ENCODE measurements at regions not wholly inside any gene's neighbourhood (a gene's known extent, or its start where the extent isn't known, plus 50 kb on each side); places are given as distances from the start of the nearest gene placed in this dataset.
"Not testable (repeated sequence)": the region's sequence is repeated elsewhere in the genome, so short reads cannot be mapped to it uniquely, and the experiment has no call there.

DNA sequence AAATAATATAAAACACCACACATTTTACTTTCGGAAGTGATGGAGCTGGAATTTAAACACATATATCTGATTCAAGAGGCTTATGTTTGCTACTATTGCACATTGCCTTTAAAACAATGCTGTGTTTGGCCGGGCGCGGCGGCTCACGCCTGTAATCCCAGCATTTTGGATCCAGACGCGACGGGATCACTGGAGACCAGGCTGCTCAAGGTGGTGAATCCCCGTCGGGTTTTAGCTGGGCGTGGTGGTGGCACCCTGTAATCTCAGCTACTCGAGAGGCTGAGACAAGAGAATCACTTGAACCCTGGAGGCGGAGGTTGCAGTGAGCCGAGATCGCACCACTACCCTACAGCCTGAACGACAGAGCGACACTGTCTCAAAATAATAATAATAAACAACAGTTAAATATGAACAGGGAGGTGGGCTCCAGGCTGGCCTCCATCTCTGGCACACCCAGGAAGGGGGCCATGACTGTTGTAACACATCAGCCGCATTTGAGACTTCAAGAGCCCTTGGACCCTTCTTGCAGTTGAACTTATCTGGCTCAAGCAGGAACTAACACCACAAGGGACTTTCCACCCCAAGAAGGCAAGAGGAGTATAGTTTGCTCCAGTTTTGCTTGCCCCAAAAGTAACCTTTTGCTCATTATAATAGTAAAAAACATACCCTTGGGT, 127.1 kb upstream of the ZNF184 start:
- TF ChIP-seq POLR2A (IDR thresholded peaks at IDR 0.05) (no peak), CTCF (IDR thresholded peaks at IDR 0.05) (no peak)
- Histone ChIP-seq H3K36me3 (no peaks in the 10 kb centered on the region), H3K4me1 (no peaks in the 10 kb centered on the region), H3K9me3 (no peaks in the 10 kb centered on the region), H3K27me3 (peaks cover 18 to 91% (median 58%) of the 10 kb centered on the region in 9 donors), H3K4me3 (no peak overlapping the region), H3K27ac (no peak overlapping the region)
- no peak for ATAC-seq
- 90 to 94% (median 93%) methylated on average over 19 of the region's 19 CpGs for WGBS, 4 donors
- intact Hi-C loops (cut with DNase I): no loop called here
- DNase-seq: no peak

DNA sequence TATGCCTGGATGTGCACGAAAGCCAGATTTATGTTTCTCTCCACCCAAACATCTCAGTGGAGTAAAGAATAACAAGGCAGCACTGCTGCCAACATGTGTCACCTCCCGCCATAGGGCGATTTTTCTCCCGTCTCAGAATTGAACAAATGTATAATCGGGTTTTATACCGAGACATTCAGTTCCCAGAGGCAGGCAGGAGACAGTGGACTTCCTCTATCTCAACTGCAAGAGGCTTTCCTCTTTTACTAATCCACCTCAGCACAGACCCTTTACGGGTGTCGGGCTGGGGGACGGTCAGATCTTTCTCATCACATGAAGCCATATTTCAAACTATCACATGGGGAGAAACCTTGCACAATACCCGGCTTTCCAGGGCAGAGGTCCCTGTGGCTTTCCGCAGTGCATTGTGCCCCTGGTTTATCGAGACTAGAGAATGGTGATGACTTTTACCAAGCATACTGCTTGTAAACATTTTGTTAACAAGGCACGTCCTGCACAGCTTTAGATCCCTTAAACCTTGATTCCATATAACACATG, 124.2 kb upstream of the ZNF184 start:
- intact Hi-C loops (cut with DNase I); H3K36me3 ChIP-seq; DNase-seq; ATAC-seq; H3K4me3 ChIP-seq; H3K4me1 ChIP-seq; H3K27ac ChIP-seq; H3K9me3 ChIP-seq: not testable (repeated sequence)
- H3K27me3 ChIP-seq: peaks cover 26 to 93% (median 73%) of the 10 kb centered on the region in 9 donors
- WGBS, 4 donors: 67 to 72% (median 69%) methylated on average over 13 of the region's 13 CpGs

- Histone ChIP-seq H3K9me3 (no peaks in the 10 kb centered on the region), H3K36me3 (no peaks in the 10 kb centered on the region), H3K27me3 (peaks cover 19 to 91% (median 67%) of the 10 kb centered on the region in 9 donors), H3K27ac (no peak overlapping the region), H3K4me1 (no peaks in the 10 kb centered on the region), H3K4me3 (no peak overlapping the region)
- ATAC-seq: no peak
- intact Hi-C loops (cut with DNase I): no loop called here
- TF ChIP-seq CTCF (IDR thresholded peaks at IDR 0.05) (no peak), POLR2A (IDR thresholded peaks at IDR 0.05) (no peak)
- 10 to 17% (median 11%) methylated on average over 5 of the region's 5 CpGs for WGBS, 4 donors
- DNase-seq: no peak
These were observed 121.0 kb upstream of the ZNF184 start for GRCh38 chr6:27593861-27594260.

GRCh38 chr6:27593200-27593818, 120.4 kb upstream of the ZNF184 start:
- intact Hi-C loops (cut with DNase I): no loop called here
- no peaks in the 10 kb centered on the region for H3K36me3 ChIP-seq
- H3K9me3 ChIP-seq: no peaks in the 10 kb centered on the region
- DNase-seq (no peak), ATAC-seq (no peak)
- 6 to 14% (median 10%) methylated on average over 19 of the region's 19 CpGs for WGBS, 4 donors
- TF ChIP-seq POLR2A (IDR thresholded peaks at IDR 0.05): no peak
- TF ChIP-seq CTCF (IDR thresholded peaks at IDR 0.05): no peak
- H3K4me1 ChIP-seq: no peaks in the 10 kb centered on the region
- H3K4me3 ChIP-seq: no peak overlapping the region
- H3K27me3 ChIP-seq: peaks cover 19 to 96% (median 70%) of the 10 kb centered on the region in 9 donors
- H3K27ac ChIP-seq: no peak overlapping the region
